Endothelial cell (in vitro differentiated cells): ENCODE measurements at regions not wholly inside any gene's neighbourhood (a gene's known extent, or its start where the extent isn't known, plus 50 kb on each side); places are given as distances from the start of the nearest gene placed in this dataset.

Experiments
- DNase-seq: peaks from one replicate; pipeline ENCODE4 v3.0.0; 2021; ENCODE audit warnings: low spot score
- H3K27ac Mint-ChIP-seq: one replicate; pipeline ENCODE4 v1.8.0; 2021; ENCODE audit warnings: mixed read lengths, inconsistent platforms; ENCODE audit not compliant: unreplicated experiment
- H3K27me3 Mint-ChIP-seq: one replicate; pipeline ENCODE4 v1.8.0; 2021; ENCODE audit warnings: mild to moderate bottlenecking, moderate library complexity, mixed read lengths, inconsistent platforms; ENCODE audit not compliant: unreplicated experiment
- H3K36me3 Mint-ChIP-seq: one replicate; pipeline ENCODE4 v1.8.0; 2021; ENCODE audit warnings: mild to moderate bottlenecking, low read depth, mixed read lengths, inconsistent platforms; ENCODE audit not compliant: unreplicated experiment
- H3K4me1 Mint-ChIP-seq: one replicate; pipeline ENCODE4 v1.8.0; 2021; ENCODE audit warnings: mild to moderate bottlenecking, mixed read lengths, inconsistent platforms; ENCODE audit not compliant: unreplicated experiment
- H3K4me3 Mint-ChIP-seq: one replicate; pipeline ENCODE4 v1.8.0; 2021; ENCODE audit warnings: mild to moderate bottlenecking, mixed read lengths, inconsistent platforms; ENCODE audit not compliant: unreplicated experiment
- H3K9me3 Mint-ChIP-seq: one replicate; pipeline ENCODE4 v1.8.0; 2021; ENCODE audit warnings: mixed read lengths, inconsistent platforms; ENCODE audit not compliant: unreplicated experiment
- CTCF ChIP-seq: fragments of 200-600 bp; sonication (generic); IDR thresholded peaks from one replicate; pipeline ENCODE4 v1.5.0; 2021; ENCODE audit warnings: antibody characterized with exemption; ENCODE audit not compliant: unreplicated experiment

DNA sequence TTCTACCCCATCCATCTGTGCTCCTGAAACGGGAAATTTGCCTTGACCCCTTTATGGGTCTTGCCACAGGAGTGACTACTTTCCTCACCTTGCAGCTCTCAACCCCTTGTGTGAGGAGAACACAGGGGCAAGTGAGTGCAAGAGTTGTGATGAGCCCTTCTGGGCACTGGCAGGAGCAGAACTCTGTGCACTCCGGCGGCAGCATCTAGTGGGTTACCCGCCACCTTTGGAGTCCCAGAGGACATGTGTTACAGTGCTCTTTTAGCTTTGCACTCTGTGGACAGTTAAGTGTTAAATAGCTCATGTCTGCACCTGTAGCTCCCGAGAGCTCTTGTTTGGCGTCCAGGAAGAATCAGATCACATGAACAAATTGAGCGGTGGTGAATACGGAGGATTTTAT is 940.2 kb downstream of the GRIK2 start:
- Mint-ChIP-seq H3K4me3 (no peak overlapping the region), H3K27me3 (no peaks in the 10 kb centered on the region), H3K36me3 (no peaks in the 10 kb centered on the region), H3K4me1 (no peaks in the 10 kb centered on the region), H3K9me3 (peaks cover 4% of the 10 kb centered on the region), H3K27ac (no peak overlapping the region)
- no peak for TF ChIP-seq CTCF
- no peak for DNase-seq

GRCh38 chr6:102327697-102328225 is 934.3 kb downstream of the GRIK2 start:
- Mint-ChIP-seq H3K27me3 (no peaks in the 10 kb centered on the region), H3K4me3 (no peak overlapping the region), H3K4me1 (no peaks in the 10 kb centered on the region), H3K9me3 (no peaks in the 10 kb centered on the region), H3K36me3 (no peaks in the 10 kb centered on the region), H3K27ac (no peak overlapping the region)
- DNase-seq, result no peak
- TF ChIP-seq CTCF, result no peak

DNA sequence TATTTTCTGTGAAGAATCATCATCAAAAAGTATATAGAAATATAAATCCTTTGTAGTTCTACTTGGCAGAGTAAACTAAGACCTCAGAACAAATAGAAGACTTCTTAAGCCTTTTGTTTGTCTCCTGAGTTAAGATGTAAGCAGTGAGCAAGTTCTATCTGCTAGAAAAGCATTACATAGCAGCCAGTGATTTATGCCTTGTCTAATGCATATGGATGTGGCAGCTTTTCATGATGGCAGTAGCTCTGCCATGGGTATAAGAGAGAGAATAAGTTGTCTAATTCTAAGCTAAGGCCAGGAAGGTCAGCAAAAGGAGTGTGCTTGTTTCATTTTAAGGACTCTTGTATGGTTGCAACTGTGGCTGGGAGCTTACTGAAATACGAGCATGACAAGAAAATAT is 920.2 kb downstream of the GRIK2 start:
- Mint-ChIP-seq H3K4me1 (no peaks in the 10 kb centered on the region), H3K9me3 (no peaks in the 10 kb centered on the region), H3K36me3 (no peaks in the 10 kb centered on the region), H3K27me3 (no peaks in the 10 kb centered on the region), H3K4me3 (no peak overlapping the region), H3K27ac (no peak overlapping the region)
- DNase-seq, result no peak
- TF ChIP-seq CTCF, result no peak

DNA sequence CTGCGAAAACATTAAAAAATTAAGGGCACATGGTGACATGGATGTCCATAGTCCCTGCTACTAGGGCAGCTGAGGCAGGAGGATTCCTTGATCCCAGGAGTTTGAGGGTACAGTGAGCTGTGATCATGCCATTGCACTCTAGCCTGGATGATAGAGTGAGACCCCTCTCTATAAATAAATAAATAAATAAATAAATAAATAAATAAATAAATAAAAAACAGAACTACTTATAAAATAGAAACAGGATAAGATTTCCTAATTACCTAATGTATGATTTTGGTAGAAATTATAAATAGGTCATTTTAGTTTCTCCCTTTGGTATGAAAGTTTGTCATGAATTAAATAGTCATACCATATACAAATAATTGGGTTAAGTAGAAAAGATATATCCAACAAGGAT is 916.2 kb downstream of the GRIK2 start:
- Mint-ChIP-seq H3K27ac (no peak overlapping the region), H3K27me3 (no peaks in the 10 kb centered on the region), H3K4me1 (no peaks in the 10 kb centered on the region), H3K4me3 (no peak overlapping the region), H3K9me3 (no peaks in the 10 kb centered on the region), H3K36me3 (no peaks in the 10 kb centered on the region)
- no peak for TF ChIP-seq CTCF
- no peak for DNase-seq

- TF ChIP-seq CTCF, result no peak
- no peaks in the 10 kb centered on the region for H3K36me3 Mint-ChIP-seq
- H3K4me1 Mint-ChIP-seq, result no peaks in the 10 kb centered on the region
- no peaks in the 10 kb centered on the region for H3K9me3 Mint-ChIP-seq
- H3K4me3 Mint-ChIP-seq, result no peak overlapping the region
- no peak for DNase-seq
- H3K27ac Mint-ChIP-seq, result no peak overlapping the region
- H3K27me3 Mint-ChIP-seq, result no peaks in the 10 kb centered on the region
Measured at GRCh38 chr6:102300350-102300749, 906.8 kb downstream of the GRIK2 start.
